HCT116 (cell line): ENCODE measurements at regions not wholly inside any gene's neighbourhood (a gene's known extent, or its start where the extent isn't known, plus 50 kb on each side); places are given as distances from the start of the nearest gene placed in this dataset.

Experiments
- CTCF ChIP-seq, 3 experiments: fragments of 200-600 bp in 1 of 3; sonication (generic) in 1 of 3; IDR thresholded peaks in 2 of 3; conservative IDR thresholded peaks in 1 of 3; 2 replicates each; pipeline ENCODE4 v1.5.1; 2012 to 2017; ENCODE audit warnings: low read depth in 2 of 3, low read length in 2 of 3, antibody characterized with exemption in 1 of 3, borderline replicate concordance in 1 of 3, control low read depth in 1 of 3, mild to moderate bottlenecking in 1 of 3, mixed read lengths in 1 of 3, mixed run types in 1 of 3, moderate library complexity in 1 of 3; ENCODE audit not compliant: insufficient read depth in 1 of 3
- EZH2 ChIP-seq: fragments of 200-600 bp; sonication (generic); IDR thresholded peaks from 2 replicates; pipeline ENCODE4 v1.6.1; 2017; ENCODE audit warnings: antibody characterized with exemption, mixed run types
- FOSL1 ChIP-seq: IDR thresholded peaks from 2 replicates; pipeline ENCODE4 v1.6.1; 2012; ENCODE audit warnings: low read depth
- SIN3A ChIP-seq: IDR thresholded peaks from 2 replicates; pipeline ENCODE4 v1.6.1; 2012; ENCODE audit warnings: low read depth

- TF ChIP-seq CTCF (IDR thresholded peaks at IDR 0.05 in 2 of 3, conservative IDR thresholded peaks at IDR 0.05 in 1 of 3; ENCODE audit: borderline replicate concordance in 1 of 3, insufficient read depth in 1 of 3, low read depth in 2 of 3, low read length in 2 of 3) (no peak), EZH2 (no peak), FOSL1 (no peak), SIN3A (no peak)
These were observed 163.7 kb upstream of the USP9Y start for GRCh38 chrY:12537226-12537854.
